ENCODE measurements at regions not wholly inside any gene's neighbourhood (a gene's known extent, or its start where the extent isn't known, plus 50 kb on each side); places are given as distances from the start of the nearest gene placed in this dataset.
A peak's percentile ranks its signal among the peaks of the same experiment; 100 is the strongest.

DNA sequence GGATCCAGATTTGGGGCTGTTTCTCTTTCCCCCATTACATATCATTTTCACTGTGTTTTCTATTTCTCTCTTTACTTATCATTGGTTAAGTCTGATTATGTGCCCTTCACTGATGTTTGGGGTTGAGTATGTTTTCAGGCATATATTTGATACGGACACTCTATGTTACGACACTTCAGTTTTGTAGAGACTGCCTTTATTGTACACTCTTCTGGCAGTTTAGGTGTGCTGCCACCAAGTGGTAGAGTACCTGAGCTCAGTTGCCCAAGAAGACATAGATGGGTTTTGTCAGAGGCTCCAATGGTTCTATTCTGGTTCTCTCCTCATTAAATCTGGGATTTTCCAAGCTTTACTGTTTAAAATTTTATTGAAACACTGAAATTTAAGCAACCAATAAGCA is 255.0 kb upstream of the ROPN1 start:
- peaks cover 4 to 12% of the 10 kb centered on the region in 2 donors for H3K4me1 ChIP-seq (ENCODE audit: control insufficient read depth in 2 of 2, insufficient read depth in 1 of 2, low read depth in 1 of 2, low read length in 2 of 2)
- H2AK5ac ChIP-seq (ENCODE audit: low read depth, low read length) = no peak overlapping the region
- H3K27ac ChIP-seq (replicated peaks; ENCODE audit: low read length) = no peak overlapping the region
- no CpG with 5 or more reads among the region's 2 CpGs for WGBS, 2 donors (ENCODE audit: extremely low coverage in 2 of 2, insufficient read length in 2 of 2, insufficient replicate concordance in 1 of 2)
- H4K8ac ChIP-seq (ENCODE audit: low read depth, low read length) = no peak overlapping the region
- H3K14ac ChIP-seq (ENCODE audit: low read length) = no peak overlapping the region
- H3K4me2 ChIP-seq (ENCODE audit: insufficient read depth, low read length, poor library complexity, severe bottlenecking) = no peak overlapping the region
- H2BK5ac ChIP-seq (ENCODE audit: low read length) = no peak overlapping the region
- H4K91ac ChIP-seq (ENCODE audit: low read depth, low read length, poor library complexity) = no peak overlapping the region
- no peak for DNase-seq (ENCODE audit: low spot score)
- H3K23ac ChIP-seq (ENCODE audit: low read depth, low read length, poor library complexity) = no peak overlapping the region
- no peak overlapping the region for H3K4ac ChIP-seq (ENCODE audit: low read length)
- H3K18ac ChIP-seq (ENCODE audit: low read length) = no peak overlapping the region
- H2BK12ac ChIP-seq (ENCODE audit: low read length) = no peak overlapping the region
- H3K9me3 ChIP-seq (replicated peaks in 1 of 2; ENCODE audit: control insufficient read depth in 2 of 2, insufficient read depth in 1 of 2, low read depth in 1 of 2, low read length in 2 of 2) = peaks cover 0 to 6% of the 10 kb centered on the region in 2 donors
- H3K4me3 ChIP-seq (ENCODE audit: low read length in 2 of 2) = no peak overlapping the region
- H3K79me1 ChIP-seq (ENCODE audit: low read depth, low read length) = no peaks in the 10 kb centered on the region
- no peak overlapping the region for H2AFZ ChIP-seq (ENCODE audit: low read length)
- H2BK120ac ChIP-seq (ENCODE audit: low read depth, low read length) = no peak overlapping the region
- no peak overlapping the region for H3K9ac ChIP-seq (ENCODE audit: low read depth, low read length, poor library complexity)
- H3K36me3 ChIP-seq (replicated peaks in 1 of 2; ENCODE audit: control insufficient read depth in 2 of 2, insufficient read depth in 2 of 2, low read length in 2 of 2) = no peaks in the 10 kb centered on the region
- H2BK15ac ChIP-seq (ENCODE audit: low read length) = no peak overlapping the region
- no peaks in the 10 kb centered on the region for H3K27me3 ChIP-seq (ENCODE audit: control insufficient read depth in 3 of 3, insufficient read depth in 3 of 3, low read depth in 1 of 3, low read length in 3 of 3)

DNA sequence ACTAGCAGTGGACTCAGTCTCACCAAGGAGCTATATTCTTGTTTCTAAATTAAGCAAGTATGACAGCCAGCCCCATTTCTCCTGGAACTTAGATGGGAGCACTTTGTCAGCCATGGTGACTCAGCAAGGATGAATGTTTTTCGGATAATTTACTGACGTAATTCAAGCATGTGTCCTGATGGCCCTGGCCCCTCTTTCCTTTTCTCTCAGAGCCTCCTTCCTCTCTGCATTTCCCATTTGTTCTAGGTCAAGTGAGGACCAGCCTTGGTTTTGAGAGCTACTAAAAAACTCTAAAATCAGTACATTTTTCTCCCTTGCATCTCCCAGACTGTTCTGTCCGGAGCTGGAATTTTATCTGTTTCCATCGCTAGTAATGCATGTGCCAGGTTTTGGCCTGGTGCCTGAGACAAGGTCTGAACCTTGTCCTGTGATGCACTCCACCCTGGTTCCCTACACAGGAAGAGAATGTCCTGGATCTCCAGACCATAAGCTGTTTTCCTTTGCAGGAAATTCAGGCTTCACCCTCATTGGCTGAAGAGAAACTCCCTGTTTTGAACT is 256.6 kb upstream of the ROPN1 start:
- no peak for DNase-seq (ENCODE audit: low spot score)
- Histone ChIP-seq H3K9me3 (replicated peaks in 1 of 2; ENCODE audit: control insufficient read depth in 2 of 2, insufficient read depth in 1 of 2, low read depth in 1 of 2, low read length in 2 of 2) (peaks cover 0 to 6% of the 10 kb centered on the region in 2 donors), H3K4me3 (ENCODE audit: low read length in 2 of 2) (no peak overlapping the region), H3K27ac (replicated peaks; ENCODE audit: low read length) (no peak overlapping the region), H3K4me2 (ENCODE audit: insufficient read depth, low read length, poor library complexity, severe bottlenecking) (no peak overlapping the region), H3K79me1 (ENCODE audit: low read depth, low read length) (no peaks in the 10 kb centered on the region), H3K23ac (ENCODE audit: low read depth, low read length, poor library complexity) (no peak overlapping the region), H2AK5ac (ENCODE audit: low read depth, low read length) (no peak overlapping the region), H2BK120ac (ENCODE audit: low read depth, low read length) (no peak overlapping the region), H3K36me3 (replicated peaks in 1 of 2; ENCODE audit: control insufficient read depth in 2 of 2, insufficient read depth in 2 of 2, low read length in 2 of 2) (no peaks in the 10 kb centered on the region), H2AFZ (ENCODE audit: low read length) (no peak overlapping the region), H4K91ac (ENCODE audit: low read depth, low read length, poor library complexity) (no peak overlapping the region), H3K27me3 (ENCODE audit: control insufficient read depth in 3 of 3, insufficient read depth in 3 of 3, low read depth in 1 of 3, low read length in 3 of 3) (no peaks in the 10 kb centered on the region), H2BK12ac (ENCODE audit: low read length) (no peak overlapping the region), H3K9ac (ENCODE audit: low read depth, low read length, poor library complexity) (no peak overlapping the region), H3K18ac (ENCODE audit: low read length) (no peak overlapping the region), H3K4me1 (ENCODE audit: control insufficient read depth in 2 of 2, insufficient read depth in 1 of 2, low read depth in 1 of 2, low read length in 2 of 2) (peaks cover 0 to 5% of the 10 kb centered on the region in 2 donors), H3K14ac (ENCODE audit: low read length) (no peak overlapping the region), H4K8ac (ENCODE audit: low read depth, low read length) (no peak overlapping the region), H2BK15ac (ENCODE audit: low read length) (no peak overlapping the region), H2BK5ac (ENCODE audit: low read length) (no peak overlapping the region), H3K4ac (ENCODE audit: low read length) (no peak overlapping the region)
- WGBS, 2 donors (ENCODE audit: extremely low coverage in 2 of 2, insufficient read length in 2 of 2, insufficient replicate concordance in 1 of 2) = no CpG with 5 or more reads among the region's 4 CpGs

GRCh38 chr3:124249038-124249437 is 257.1 kb upstream of the ROPN1 start:
- WGBS, 2 donors (ENCODE audit: extremely low coverage in 2 of 2, insufficient read length in 2 of 2, insufficient replicate concordance in 1 of 2) = no CpG with 5 or more reads among the region's 1 CpG
- no peak overlapping the region for H3K4ac ChIP-seq (ENCODE audit: low read length)
- no peak overlapping the region for H4K91ac ChIP-seq (ENCODE audit: low read depth, low read length, poor library complexity)
- no peak overlapping the region for H4K8ac ChIP-seq (ENCODE audit: low read depth, low read length)
- H3K27ac ChIP-seq (replicated peaks; ENCODE audit: low read length) = no peak overlapping the region
- H3K79me1 ChIP-seq (ENCODE audit: low read depth, low read length) = no peaks in the 10 kb centered on the region
- H3K9me3 ChIP-seq (replicated peaks in 1 of 2; ENCODE audit: control insufficient read depth in 2 of 2, insufficient read depth in 1 of 2, low read depth in 1 of 2, low read length in 2 of 2) = peaks cover 0 to 6% of the 10 kb centered on the region in 2 donors
- H3K9ac ChIP-seq (ENCODE audit: low read depth, low read length, poor library complexity) = no peak overlapping the region
- H2BK5ac ChIP-seq (ENCODE audit: low read length) = no peak overlapping the region
- no peaks in the 10 kb centered on the region for H3K27me3 ChIP-seq (ENCODE audit: control insufficient read depth in 3 of 3, insufficient read depth in 3 of 3, low read depth in 1 of 3, low read length in 3 of 3)
- H3K18ac ChIP-seq (ENCODE audit: low read length) = no peak overlapping the region
- H2AFZ ChIP-seq (ENCODE audit: low read length) = no peak overlapping the region
- no peak overlapping the region for H3K23ac ChIP-seq (ENCODE audit: low read depth, low read length, poor library complexity)
- H2BK120ac ChIP-seq (ENCODE audit: low read depth, low read length) = no peak overlapping the region
- H2BK15ac ChIP-seq (ENCODE audit: low read length) = no peak overlapping the region
- no peak overlapping the region for H3K4me3 ChIP-seq (ENCODE audit: low read length in 2 of 2)
- peaks cover 0 to 3% of the 10 kb centered on the region in 2 donors for H3K4me1 ChIP-seq (ENCODE audit: control insufficient read depth in 2 of 2, insufficient read depth in 1 of 2, low read depth in 1 of 2, low read length in 2 of 2)
- no peak overlapping the region for H3K4me2 ChIP-seq (ENCODE audit: insufficient read depth, low read length, poor library complexity, severe bottlenecking)
- H3K36me3 ChIP-seq (replicated peaks in 1 of 2; ENCODE audit: control insufficient read depth in 2 of 2, insufficient read depth in 2 of 2, low read length in 2 of 2) = no peaks in the 10 kb centered on the region
- DNase-seq (ENCODE audit: low spot score) = no peak
- no peak overlapping the region for H3K14ac ChIP-seq (ENCODE audit: low read length)
- no peak overlapping the region for H2BK12ac ChIP-seq (ENCODE audit: low read length)
- no peak overlapping the region for H2AK5ac ChIP-seq (ENCODE audit: low read depth, low read length)

DNA sequence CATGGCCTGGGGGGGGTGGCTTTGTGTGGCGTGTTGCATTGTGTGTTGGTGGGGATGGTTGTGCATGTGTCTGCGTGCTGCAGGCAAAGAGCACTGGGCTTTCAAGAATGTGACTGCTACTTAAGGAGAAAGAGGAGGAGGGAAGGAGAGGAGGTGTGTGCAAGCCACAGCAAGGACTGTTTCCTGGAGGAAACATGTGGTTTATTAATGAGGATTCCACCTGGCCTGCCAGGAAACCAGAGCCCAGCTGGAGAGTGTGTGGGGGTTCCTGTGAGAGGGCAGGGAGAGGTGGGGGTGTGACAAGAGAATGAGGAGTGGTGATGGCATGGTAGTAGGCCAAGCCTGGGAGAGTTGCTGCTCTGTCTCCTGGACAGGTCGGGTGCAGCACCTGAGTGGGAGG is 258.1 kb upstream of the ROPN1 start:
- Histone ChIP-seq H4K91ac (ENCODE audit: low read depth, low read length, poor library complexity) (no peak overlapping the region), H3K4ac (ENCODE audit: low read length) (no peak overlapping the region), H3K4me2 (ENCODE audit: insufficient read depth, low read length, poor library complexity, severe bottlenecking) (no peak overlapping the region), H3K36me3 (replicated peaks in 1 of 2; ENCODE audit: control insufficient read depth in 2 of 2, insufficient read depth in 2 of 2, low read length in 2 of 2) (no peaks in the 10 kb centered on the region), H3K18ac (ENCODE audit: low read length) (no peak overlapping the region), H3K27ac (replicated peaks; ENCODE audit: low read length) (no peak overlapping the region), H3K27me3 (ENCODE audit: control insufficient read depth in 3 of 3, insufficient read depth in 3 of 3, low read depth in 1 of 3, low read length in 3 of 3) (no peaks in the 10 kb centered on the region), H3K79me1 (ENCODE audit: low read depth, low read length) (no peaks in the 10 kb centered on the region), H2BK5ac (ENCODE audit: low read length) (no peak overlapping the region), H3K14ac (ENCODE audit: low read length) (no peak overlapping the region), H3K9ac (ENCODE audit: low read depth, low read length, poor library complexity) (no peak overlapping the region), H3K4me1 (ENCODE audit: control insufficient read depth in 2 of 2, insufficient read depth in 1 of 2, low read depth in 1 of 2, low read length in 2 of 2) (peaks cover 0 to 3% of the 10 kb centered on the region in 2 donors), H2BK12ac (ENCODE audit: low read length) (no peak overlapping the region), H2BK15ac (ENCODE audit: low read length) (no peak overlapping the region), H3K9me3 (replicated peaks in 1 of 2; ENCODE audit: control insufficient read depth in 2 of 2, insufficient read depth in 1 of 2, low read depth in 1 of 2, low read length in 2 of 2) (peaks cover 0 to 6% of the 10 kb centered on the region in 2 donors), H2AK5ac (ENCODE audit: low read depth, low read length) (no peak overlapping the region), H3K4me3 (ENCODE audit: low read length in 2 of 2) (peak overlapping the region in 1 of 2 donors; percentile 52), H4K8ac (ENCODE audit: low read depth, low read length) (no peak overlapping the region), H3K23ac (ENCODE audit: low read depth, low read length, poor library complexity) (no peak overlapping the region), H2AFZ (ENCODE audit: low read length) (no peak overlapping the region), H2BK120ac (ENCODE audit: low read depth, low read length) (no peak overlapping the region)
- DNase-seq (ENCODE audit: low spot score) = no peak
- no CpG with 5 or more reads among the region's 3 CpGs for WGBS, 2 donors (ENCODE audit: extremely low coverage in 2 of 2, insufficient read length in 2 of 2, insufficient replicate concordance in 1 of 2)

Measured in neuronal stem cell (in vitro differentiated cells).